ENCODE measurements at regions not wholly inside any gene's neighbourhood (a gene's known extent, or its start where the extent isn't known, plus 50 kb on each side); places are given as distances from the start of the nearest gene placed in this dataset.

DNA sequence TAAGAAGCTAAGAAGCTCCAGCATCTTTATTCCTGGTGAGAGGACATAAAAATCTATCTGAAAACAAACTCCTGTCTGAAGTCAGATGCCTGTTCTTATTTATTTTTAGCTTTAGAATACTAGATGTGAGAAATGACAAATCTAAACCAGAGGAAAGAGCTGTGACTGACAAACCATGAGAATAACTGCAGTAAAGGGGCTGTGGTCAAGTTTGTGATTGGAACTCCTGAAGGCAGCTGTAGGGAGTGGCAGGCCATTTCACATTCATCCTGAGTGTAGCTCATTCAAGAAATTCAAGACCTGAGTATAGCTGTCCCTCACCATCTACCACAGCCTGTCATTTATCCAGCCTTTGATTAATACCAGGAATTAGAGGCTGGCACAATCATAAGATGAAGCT, 718.8 kb downstream of the BRINP1 start:
- TF ChIP-seq, protein P1, sequence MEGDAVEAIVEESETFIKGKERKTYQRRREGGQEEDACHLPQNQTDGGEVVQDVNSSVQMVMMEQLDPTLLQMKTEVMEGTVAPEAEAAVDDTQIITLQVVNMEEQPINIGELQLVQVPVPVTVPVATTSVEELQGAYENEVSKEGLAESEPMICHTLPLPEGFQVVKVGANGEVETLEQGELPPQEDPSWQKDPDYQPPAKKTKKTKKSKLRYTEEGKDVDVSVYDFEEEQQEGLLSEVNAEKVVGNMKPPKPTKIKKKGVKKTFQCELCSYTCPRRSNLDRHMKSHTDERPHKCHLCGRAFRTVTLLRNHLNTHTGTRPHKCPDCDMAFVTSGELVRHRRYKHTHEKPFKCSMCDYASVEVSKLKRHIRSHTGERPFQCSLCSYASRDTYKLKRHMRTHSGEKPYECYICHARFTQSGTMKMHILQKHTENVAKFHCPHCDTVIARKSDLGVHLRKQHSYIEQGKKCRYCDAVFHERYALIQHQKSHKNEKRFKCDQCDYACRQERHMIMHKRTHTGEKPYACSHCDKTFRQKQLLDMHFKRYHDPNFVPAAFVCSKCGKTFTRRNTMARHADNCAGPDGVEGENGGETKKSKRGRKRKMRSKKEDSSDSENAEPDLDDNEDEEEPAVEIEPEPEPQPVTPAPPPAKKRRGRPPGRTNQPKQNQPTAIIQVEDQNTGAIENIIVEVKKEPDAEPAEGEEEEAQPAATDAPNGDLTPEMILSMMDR (IDR thresholded peaks at IDR 0.05), result no peak
- TF ChIP-seq EZH2phosphoT487 (IDR thresholded peaks at IDR 0.05), result no peak
